ENCODE measurements at regions not wholly inside any gene's neighbourhood (a gene's known extent, or its start where the extent isn't known, plus 50 kb on each side); places are given as distances from the start of the nearest gene placed in this dataset.

GRCh38 chr6:170110201-170111140 lies 180.4 kb downstream of the DLL1 start:
- no peak for DNase-seq

GRCh38 chr6:170108890-170109587 lies 181.8 kb downstream of the DLL1 start:
- DNase-seq, result no peak

GRCh38 chr6:170108456-170108855 lies 182.4 kb downstream of the DLL1 start:
- DNase-seq, result no peak

- no peak for DNase-seq
These were observed 183.2 kb downstream of the DLL1 start for GRCh38 chr6:170107606-170108222.

GRCh38 chr6:170106906-170107525 lies 183.9 kb downstream of the DLL1 start:
- no peak for DNase-seq

- DNase-seq, result no peak
These were observed 188.0 kb downstream of the DLL1 start for GRCh38 chr6:170102582-170103481.

- DNase-seq, result no peak
These were observed 188.8 kb downstream of the DLL1 start for GRCh38 chr6:170102038-170102437.

- DNase-seq, result no peak
These were observed 189.4 kb downstream of the DLL1 start for GRCh38 chr6:170101281-170102035.

GRCh38 chr6:170100046-170100445 lies 190.8 kb downstream of the DLL1 start:
- DNase-seq, result no peak

GRCh38 chr6:170099387-170099786 lies 191.5 kb downstream of the DLL1 start:
- DNase-seq, result no peak

- no peak for DNase-seq
These were observed 192.3 kb downstream of the DLL1 start for GRCh38 chr6:170098428-170099170.

- no peak for DNase-seq
These were observed 193.1 kb downstream of the DLL1 start for GRCh38 chr6:170097505-170098427.

- no peak for DNase-seq
These were observed 193.9 kb downstream of the DLL1 start for GRCh38 chr6:170096803-170097504.

GRCh38 chr6:170096191-170096802 lies 194.6 kb downstream of the DLL1 start:
- no peak for DNase-seq

GRCh38 chr6:170095273-170095981 lies 195.5 kb downstream of the DLL1 start:
- DNase-seq, result no peak

- no peak for DNase-seq
These were observed 196.1 kb downstream of the DLL1 start for GRCh38 chr6:170094686-170095272.

Measured in NCI-H1694 (cell line).